Natural killer cell treated with Interleukin-12 subunit alpha and Interleukin-12 subunit beta and Interleukin-15 and Interleukin-18, amount 100 ng/mL, for 72 hours (primary cell): ENCODE measurements at regions not wholly inside any gene's neighbourhood (a gene's known extent, or its start where the extent isn't known, plus 50 kb on each side); places are given as distances from the start of the nearest gene placed in this dataset.
"Not testable (repeated sequence)": the region's sequence is repeated elsewhere in the genome, so short reads cannot be mapped to it uniquely, and the experiment has no call there.

ENCODE experiments used
- ATAC-seq, 2 donors: fragments of 150-1000 bp; cut with Tn5 transposase in 1 of 2; sonication (Bioruptor Pico), chemical (Tn5 transposase) in 1 of 2; 2 replicates each; pipeline ENCODE4 v1.10.0; 2021
- DNase-seq: peaks from one replicate; pipeline ENCODE4 v3.0.0; 2022; ENCODE audit warnings: low spot score
- H3K27ac Mint-ChIP-seq, 2 donors: 1 replicate in 1 of 2; 2 replicates in 1 of 2; pipeline ENCODE4 v1.8.0; 2022; ENCODE audit warnings: mixed read lengths in 2 of 2, mild to moderate bottlenecking in 1 of 2, moderate library complexity in 1 of 2
- H3K27me3 Mint-ChIP-seq, 2 donors: 1 replicate in 1 of 2; 2 replicates in 1 of 2; pipeline ENCODE4 v1.8.0; 2022; ENCODE audit warnings: mixed read lengths in 2 of 2
- H3K36me3 Mint-ChIP-seq: one replicate; pipeline ENCODE4 v1.8.0; 2022; ENCODE audit warnings: mixed read lengths
- H3K4me1 Mint-ChIP-seq, 2 donors: 1 replicate in 1 of 2; 2 replicates in 1 of 2; pipeline ENCODE4 v1.8.0; 2022; ENCODE audit warnings: low read depth in 2 of 2, mixed read lengths in 2 of 2, mild to moderate bottlenecking in 1 of 2
- H3K4me3 Mint-ChIP-seq: one replicate; pipeline ENCODE4 v1.8.0; 2022; ENCODE audit warnings: mixed read lengths
- H3K9me3 Mint-ChIP-seq: 2 replicates; pipeline ENCODE4 v1.8.0; 2022; ENCODE audit warnings: mixed read lengths

- ATAC-seq (no peak), DNase-seq (no peak)
- H3K4me1 Mint-ChIP-seq, result peaks cover 0 to 10% of the 10 kb centered on the region in 2 donors
- H3K4me3 Mint-ChIP-seq, result no peak overlapping the region
- H3K36me3 Mint-ChIP-seq, result no peaks in the 10 kb centered on the region
- peaks cover 24 to 36% of the 10 kb centered on the region in 2 donors for H3K27me3 Mint-ChIP-seq
- no peaks in the 10 kb centered on the region for H3K9me3 Mint-ChIP-seq
- no peak overlapping the region for H3K27ac Mint-ChIP-seq
These were observed 50.9 kb upstream of the OLIG3 start for GRCh38 chr6:137545073-137545472.

- no peaks in the 10 kb centered on the region for H3K9me3 Mint-ChIP-seq
- peaks cover 0 to 7% of the 10 kb centered on the region in 2 donors for H3K4me1 Mint-ChIP-seq
- H3K36me3 Mint-ChIP-seq, result no peaks in the 10 kb centered on the region
- no peak overlapping the region for H3K4me3 Mint-ChIP-seq
- no peak for ATAC-seq
- H3K27me3 Mint-ChIP-seq, result peaks cover 23 to 27% of the 10 kb centered on the region in 2 donors
- no peak for DNase-seq
- H3K27ac Mint-ChIP-seq, result no peak overlapping the region
These were observed 53.0 kb upstream of the OLIG3 start for GRCh38 chr6:137547186-137547585.

DNA sequence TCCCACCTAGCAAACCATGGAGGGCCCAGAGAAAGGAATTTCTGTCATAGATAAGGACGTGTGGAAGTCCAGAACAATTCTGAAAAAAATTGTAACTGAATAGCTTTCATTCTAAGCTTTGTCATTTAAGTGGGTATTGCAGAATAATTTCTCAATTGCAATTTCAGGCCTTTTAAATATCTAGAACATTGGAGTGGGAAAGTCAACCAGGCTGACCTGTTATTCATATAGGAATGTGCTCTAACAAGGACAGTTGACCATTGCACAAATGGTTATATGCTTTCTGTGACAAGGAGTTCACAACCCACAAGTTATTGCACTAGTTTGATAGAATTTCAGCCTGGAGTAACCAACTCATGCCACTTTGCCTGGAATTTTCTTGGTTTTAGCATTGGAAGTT, 53.4 kb upstream of the OLIG3 start:
- Mint-ChIP-seq H3K27me3 (peaks cover 23 to 27% of the 10 kb centered on the region in 2 donors), H3K4me1 (peaks cover 0 to 2% of the 10 kb centered on the region in 2 donors), H3K36me3 (no peaks in the 10 kb centered on the region), H3K27ac (no peak overlapping the region), H3K9me3 (no peaks in the 10 kb centered on the region), H3K4me3 (no peak overlapping the region)
- ATAC-seq (no peak), DNase-seq (no peak)

- Mint-ChIP-seq H3K4me1 (no peaks in the 10 kb centered on the region), H3K27me3 (peaks cover 23 to 24% of the 10 kb centered on the region in 2 donors), H3K4me3 (no peak overlapping the region), H3K27ac (no peak overlapping the region), H3K36me3 (no peaks in the 10 kb centered on the region), H3K9me3 (no peaks in the 10 kb centered on the region)
- DNase-seq (no peak), ATAC-seq (no peak)
These were observed 54.9 kb upstream of the OLIG3 start for GRCh38 chr6:137549106-137549505.

GRCh38 chr6:137550535-137550934, 56.3 kb upstream of the OLIG3 start:
- Mint-ChIP-seq H3K36me3 (no peaks in the 10 kb centered on the region), H3K4me1 (no peaks in the 10 kb centered on the region), H3K9me3 (no peaks in the 10 kb centered on the region), H3K4me3 (no peak overlapping the region), H3K27ac (no peak overlapping the region), H3K27me3 (peaks cover 18 to 22% of the 10 kb centered on the region in 2 donors)
- no peak for DNase-seq
- ATAC-seq, result peak in 1 of 2 donors; percentile 28

GRCh38 chr6:137552146-137552545, 58.0 kb upstream of the OLIG3 start:
- DNase-seq (no peak), ATAC-seq (no peak)
- no peak overlapping the region for H3K27ac Mint-ChIP-seq
- no peaks in the 10 kb centered on the region for H3K36me3 Mint-ChIP-seq
- peaks cover 0 to 3% of the 10 kb centered on the region in 2 donors for H3K4me1 Mint-ChIP-seq
- H3K4me3 Mint-ChIP-seq, result no peak overlapping the region
- H3K27me3 Mint-ChIP-seq, result peaks cover 8 to 24% of the 10 kb centered on the region in 2 donors
- peaks cover 4% of the 10 kb centered on the region for H3K9me3 Mint-ChIP-seq

DNA sequence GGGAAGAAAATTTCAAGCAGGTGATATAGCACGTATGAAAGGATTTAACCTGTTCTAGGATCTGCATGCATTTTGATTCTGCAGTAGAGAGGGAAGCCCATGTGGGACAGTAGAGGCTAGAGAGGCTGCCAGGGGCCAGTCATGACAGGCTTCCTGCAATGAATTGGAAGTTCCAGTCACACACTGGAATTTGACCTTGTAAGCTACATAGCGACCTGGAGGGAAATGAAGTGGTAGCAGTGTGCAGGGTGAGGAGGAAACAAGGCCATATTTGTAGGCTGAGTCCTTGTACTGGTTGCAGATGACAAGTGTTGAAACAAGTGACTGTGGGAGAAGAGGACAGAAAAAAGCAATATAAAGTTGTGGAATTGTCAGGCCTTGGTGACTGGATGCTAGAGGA, 58.6 kb upstream of the OLIG3 start:
- peaks cover 0 to 3% of the 10 kb centered on the region in 2 donors for H3K4me1 Mint-ChIP-seq
- DNase-seq, result no peak
- peaks cover 4% of the 10 kb centered on the region for H3K9me3 Mint-ChIP-seq
- H3K27me3 Mint-ChIP-seq, result peaks cover 8 to 20% of the 10 kb centered on the region in 2 donors
- no peak for ATAC-seq
- H3K27ac Mint-ChIP-seq, result no peak overlapping the region
- H3K36me3 Mint-ChIP-seq, result no peaks in the 10 kb centered on the region
- no peak overlapping the region for H3K4me3 Mint-ChIP-seq

GRCh38 chr6:137559521-137560183, 65.5 kb upstream of the OLIG3 start:
- not testable (repeated sequence) for H3K9me3 Mint-ChIP-seq, H3K36me3 Mint-ChIP-seq, DNase-seq, ATAC-seq
- Mint-ChIP-seq H3K27me3 (peaks cover 0 to 14% of the 10 kb centered on the region in 2 donors), H3K27ac (peak overlapping the region in 1 of 2 donors; percentile 10), H3K4me3 (peak overlapping the region; percentile 26), H3K4me1 (peaks cover 10 to 21% of the 10 kb centered on the region in 2 donors)

GRCh38 chr6:137560184-137560563, 66.0 kb upstream of the OLIG3 start:
- ATAC-seq (no peak), DNase-seq (no peak)
- Mint-ChIP-seq H3K27me3 (peaks cover 0 to 14% of the 10 kb centered on the region in 2 donors), H3K36me3 (peaks cover 7% of the 10 kb centered on the region), H3K4me3 (peak overlapping the region; percentile 26), H3K4me1 (peaks cover 10 to 21% of the 10 kb centered on the region in 2 donors), H3K27ac (no peak overlapping the region), H3K9me3 (peaks cover 8% of the 10 kb centered on the region)

- Mint-ChIP-seq H3K9me3 (no peaks in the 10 kb centered on the region), H3K4me1 (no peaks in the 10 kb centered on the region), H3K4me3 (no peak overlapping the region), H3K36me3 (peaks cover 4% of the 10 kb centered on the region), H3K27me3 (peaks cover 29 to 38% of the 10 kb centered on the region in 2 donors), H3K27ac (no peak overlapping the region)
- no peak for ATAC-seq
- DNase-seq, result no peak
These were observed 73.9 kb upstream of the OLIG3 start for GRCh38 chr6:137568067-137568466.

- DNase-seq (no peak), ATAC-seq (no peak)
- H3K9me3 Mint-ChIP-seq, result no peaks in the 10 kb centered on the region
- peaks cover 4% of the 10 kb centered on the region for H3K36me3 Mint-ChIP-seq
- no peaks in the 10 kb centered on the region for H3K4me1 Mint-ChIP-seq
- H3K4me3 Mint-ChIP-seq, result no peak overlapping the region
- H3K27me3 Mint-ChIP-seq, result peaks cover 43 to 57% of the 10 kb centered on the region in 2 donors
- no peak overlapping the region for H3K27ac Mint-ChIP-seq
These were observed 76.2 kb upstream of the OLIG3 start for GRCh38 chr6:137570393-137570792.

DNA sequence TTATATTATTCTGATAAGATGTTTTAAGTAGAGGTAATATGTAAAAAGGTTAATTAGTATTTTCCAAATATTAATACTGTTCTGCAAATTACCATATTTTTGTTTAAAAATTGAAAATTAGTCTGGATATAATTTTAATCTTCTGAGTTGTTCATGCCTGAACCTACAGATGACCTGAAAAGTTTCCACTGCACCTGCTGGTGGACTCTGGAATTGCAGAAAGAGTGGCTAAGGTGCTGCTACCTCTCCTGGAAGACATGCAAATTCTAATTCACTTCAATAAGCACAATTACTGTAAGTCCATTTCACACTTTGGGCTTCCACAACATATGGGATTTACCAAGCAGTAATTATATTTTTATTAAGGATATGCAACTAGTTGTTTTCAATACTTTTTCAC, 77.7 kb upstream of the OLIG3 start:
- Mint-ChIP-seq H3K36me3 (no peaks in the 10 kb centered on the region), H3K4me1 (no peaks in the 10 kb centered on the region), H3K27me3 (peaks cover 40 to 47% of the 10 kb centered on the region in 2 donors), H3K4me3 (no peak overlapping the region), H3K27ac (no peak overlapping the region), H3K9me3 (no peaks in the 10 kb centered on the region)
- DNase-seq, result no peak
- no peak for ATAC-seq

DNA sequence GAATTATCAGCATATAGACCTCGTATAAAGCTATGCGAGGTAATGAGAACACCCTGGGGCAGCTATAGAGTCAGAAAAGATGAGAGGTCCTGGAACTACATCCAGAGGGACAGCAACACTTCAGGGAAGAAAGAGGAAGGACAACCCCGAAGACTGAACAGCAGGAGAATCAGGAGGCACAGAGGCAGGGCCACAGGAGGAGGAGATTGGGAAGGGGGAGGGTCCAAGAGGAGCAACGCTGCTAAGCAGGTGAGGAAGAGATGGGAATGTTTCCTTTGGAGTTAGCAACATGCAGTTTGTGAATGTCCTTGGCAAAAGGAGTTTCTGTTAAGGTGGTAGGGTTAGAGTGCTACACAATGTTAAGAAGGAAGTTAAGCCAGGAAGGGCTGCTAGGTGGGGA, 79.5 kb upstream of the OLIG3 start:
- DNase-seq (no peak), ATAC-seq (no peak)
- Mint-ChIP-seq H3K9me3 (no peaks in the 10 kb centered on the region), H3K36me3 (no peaks in the 10 kb centered on the region), H3K27ac (no peak overlapping the region), H3K4me3 (no peak overlapping the region), H3K27me3 (peaks cover 27 to 28% of the 10 kb centered on the region in 2 donors), H3K4me1 (no peaks in the 10 kb centered on the region)

DNA sequence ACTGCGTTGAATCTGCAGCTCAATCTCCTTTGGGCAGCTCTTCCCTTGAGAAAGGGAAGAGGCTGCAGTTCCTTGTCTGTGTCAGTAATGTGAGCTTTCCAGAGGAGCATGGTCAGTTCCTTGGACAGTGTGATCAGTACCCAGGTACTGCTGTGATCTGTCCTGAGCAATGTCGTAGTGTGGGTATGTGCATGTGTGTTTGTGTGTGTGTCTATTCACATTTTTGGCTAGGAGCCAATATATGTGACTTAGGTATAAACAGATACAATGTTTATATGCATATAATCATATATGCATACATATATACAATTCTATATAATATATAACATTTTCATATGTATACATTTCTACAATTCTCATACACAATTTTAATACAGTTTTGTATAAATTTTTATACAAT, 85.4 kb upstream of the OLIG3 start:
- H3K27me3 Mint-ChIP-seq, result peaks cover 13 to 14% of the 10 kb centered on the region in 2 donors
- no peaks in the 10 kb centered on the region for H3K4me1 Mint-ChIP-seq
- no peak overlapping the region for H3K4me3 Mint-ChIP-seq
- H3K36me3 Mint-ChIP-seq, result no peaks in the 10 kb centered on the region
- H3K27ac Mint-ChIP-seq, result no peak overlapping the region
- no peaks in the 10 kb centered on the region for H3K9me3 Mint-ChIP-seq
- ATAC-seq (no peak), DNase-seq (no peak)
